GM18505 (cell line): ENCODE measurements at regions not wholly inside any gene's neighbourhood (a gene's known extent, or its start where the extent isn't known, plus 50 kb on each side); places are given as distances from the start of the nearest gene placed in this dataset.
"Not testable (repeated sequence)": the region's sequence is repeated elsewhere in the genome, so short reads cannot be mapped to it uniquely, and the experiment has no call there.

Experiments used
- ATAC-seq: cut with Tn5 transposase; IDR thresholded peaks from one replicate; pipeline ENCODE4 v1.9.1; 2021; ENCODE audit not compliant: unreplicated experiment
- POLR2A ChIP-seq: IDR thresholded peaks from 4 replicates; pipeline ENCODE4 v1.6.1; 2011; ENCODE audit warnings: borderline replicate concordance; ENCODE audit not compliant: insufficient read depth, insufficient read length; ENCODE audit errors: extremely low read depth

GRCh38 chr2:42973726-42974125, 181.3 kb upstream of the HAAO start:
- no peak for ATAC-seq
- TF ChIP-seq POLR2A: no peak

- ATAC-seq: not testable (repeated sequence)
These were observed 180.6 kb upstream of the HAAO start for GRCh38 chr2:42972933-42973516.

GRCh38 chr2:42971947-42972736, 179.8 kb upstream of the HAAO start:
- no peak for TF ChIP-seq POLR2A
- no peak for ATAC-seq

- no peak for TF ChIP-seq POLR2A
- no peak for ATAC-seq
These were observed 179.0 kb upstream of the HAAO start for GRCh38 chr2:42971381-42971780.

GRCh38 chr2:42970151-42970550, 177.8 kb upstream of the HAAO start:
- ATAC-seq: no peak
- TF ChIP-seq POLR2A: no peak

- no peak for ATAC-seq
- TF ChIP-seq POLR2A: no peak
These were observed 177.1 kb upstream of the HAAO start for GRCh38 chr2:42969231-42970150.

GRCh38 chr2:42967959-42968674, 175.7 kb upstream of the HAAO start:
- TF ChIP-seq POLR2A: no peak
- ATAC-seq: no peak

- no peak for ATAC-seq
- TF ChIP-seq POLR2A: no peak
These were observed 173.5 kb upstream of the HAAO start for GRCh38 chr2:42965910-42966309.

- ATAC-seq: no peak
- no peak for TF ChIP-seq POLR2A
These were observed 172.8 kb upstream of the HAAO start for GRCh38 chr2:42965196-42965595.

GRCh38 chr2:42964439-42965083, 172.2 kb upstream of the HAAO start:
- TF ChIP-seq POLR2A: no peak
- no peak for ATAC-seq

- no peak for TF ChIP-seq POLR2A
- no peak for ATAC-seq
These were observed 171.2 kb upstream of the HAAO start for GRCh38 chr2:42963452-42964068.

- ATAC-seq: no peak
These were observed 170.1 kb upstream of the HAAO start for GRCh38 chr2:42962508-42962953.

More at GRCh38 chr2:42962508-42962953, 170.1 kb upstream of the HAAO start:
- TF ChIP-seq POLR2A: no peak
